GM21619 (cell line): ENCODE measurements at regions not wholly inside any gene's neighbourhood (a gene's known extent, or its start where the extent isn't known, plus 50 kb on each side); places are given as distances from the start of the nearest gene placed in this dataset.

Experiments used
- ATAC-seq: cut with Tn5 transposase; IDR thresholded peaks from one replicate; pipeline ENCODE4 v1.9.1; 2021; ENCODE audit not compliant: unreplicated experiment

- ATAC-seq, result no peak
Observed at GRCh38 chrX:46306103-46306502, 239.1 kb downstream of the ZNF674 start.

DNA sequence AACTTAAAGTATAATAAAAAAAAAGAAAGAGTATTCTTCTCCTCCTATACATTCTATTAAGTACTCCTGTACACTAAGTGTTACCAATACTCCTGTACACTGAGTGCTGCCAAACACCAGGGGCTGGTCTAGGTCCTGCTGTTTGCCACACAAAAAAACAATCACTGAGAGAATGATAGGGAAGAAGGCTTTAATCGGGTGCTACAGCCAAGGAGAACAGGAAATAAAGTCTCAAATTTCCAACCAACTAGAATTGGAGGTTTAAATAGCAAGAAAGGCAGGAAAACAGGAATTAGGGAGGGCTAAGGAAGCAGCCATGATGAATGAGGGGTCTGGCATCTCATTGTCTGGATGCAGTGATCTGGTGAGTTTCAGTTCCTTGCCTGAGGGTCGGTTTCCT is 239.8 kb downstream of the ZNF674 start:
- ATAC-seq, result no peak

DNA sequence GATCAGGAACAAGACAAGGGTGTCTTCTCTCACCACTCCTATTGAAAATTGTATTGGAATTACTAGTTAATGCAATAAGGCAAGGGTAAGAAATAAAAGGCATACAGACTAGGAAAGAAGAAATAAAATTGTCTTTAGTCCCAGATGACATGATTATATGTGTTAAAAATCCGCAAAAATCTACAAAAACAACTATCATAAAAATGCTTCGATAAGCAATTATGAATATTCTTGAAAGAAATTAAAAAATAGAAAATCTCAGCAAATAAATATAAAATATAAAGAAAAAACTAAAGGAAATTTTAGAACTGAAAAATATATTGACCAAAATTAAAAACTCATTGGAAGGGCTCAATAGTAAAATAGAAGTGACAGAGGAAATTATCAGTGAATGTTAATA is 243.3 kb downstream of the ZNF674 start:
- no peak for ATAC-seq

- ATAC-seq, result no peak
Observed at GRCh38 chrX:46298821-46299220, 246.4 kb downstream of the ZNF674 start.

GRCh38 chrX:46295963-46296362 is 249.3 kb downstream of the ZNF674 start:
- ATAC-seq, result no peak

DNA sequence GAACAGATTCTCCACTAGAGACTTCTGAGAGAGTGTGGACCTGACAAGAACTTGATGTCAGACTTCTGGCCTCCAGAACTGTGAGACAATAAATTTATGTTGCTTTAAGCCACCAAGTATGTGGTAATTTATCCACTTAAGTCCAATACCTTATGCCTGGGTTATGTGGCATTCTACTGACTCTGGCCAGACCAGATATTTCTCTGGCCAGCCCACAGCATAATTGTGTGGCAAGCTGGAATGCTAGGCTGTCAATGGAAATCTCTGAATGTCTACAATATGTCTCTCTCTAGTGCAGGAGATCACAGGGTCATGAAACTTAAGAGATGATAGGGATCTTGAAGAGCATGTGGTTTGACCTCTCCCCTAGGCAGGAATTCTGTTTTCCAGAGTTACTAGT is 251.0 kb downstream of the ZNF674 start:
- ATAC-seq, result no peak

GRCh38 chrX:46279925-46280313 is 265.3 kb downstream of the ZNF674 start:
- ATAC-seq, result no peak

- no peak for ATAC-seq
Observed at GRCh38 chrX:46279214-46279924, 265.9 kb downstream of the ZNF674 start.

DNA sequence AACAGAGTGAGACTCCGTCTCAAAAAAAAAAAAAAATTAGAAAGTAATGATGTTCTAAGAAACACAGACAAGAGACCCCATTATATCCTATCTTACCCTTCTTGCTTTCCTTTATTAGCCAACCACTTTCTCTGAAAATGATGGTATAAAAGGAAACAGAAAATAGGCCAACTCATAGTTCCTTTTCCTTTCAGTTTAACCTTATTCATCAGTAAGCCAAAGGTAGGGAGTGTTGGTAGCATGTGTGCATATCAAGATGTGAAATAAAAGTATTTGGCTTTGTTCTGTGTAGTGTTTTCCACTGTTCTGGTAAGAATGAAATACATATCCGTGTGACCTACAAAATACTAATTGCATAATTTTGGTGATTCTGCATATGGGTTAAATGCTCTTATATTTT is 266.6 kb downstream of the ZNF674 start:
- ATAC-seq, result no peak

- no peak for ATAC-seq
Observed at GRCh38 chrX:46268412-46268811, 276.8 kb downstream of the ZNF674 start.

GRCh38 chrX:46263494-46263893 is 281.7 kb downstream of the ZNF674 start:
- no peak for ATAC-seq

DNA sequence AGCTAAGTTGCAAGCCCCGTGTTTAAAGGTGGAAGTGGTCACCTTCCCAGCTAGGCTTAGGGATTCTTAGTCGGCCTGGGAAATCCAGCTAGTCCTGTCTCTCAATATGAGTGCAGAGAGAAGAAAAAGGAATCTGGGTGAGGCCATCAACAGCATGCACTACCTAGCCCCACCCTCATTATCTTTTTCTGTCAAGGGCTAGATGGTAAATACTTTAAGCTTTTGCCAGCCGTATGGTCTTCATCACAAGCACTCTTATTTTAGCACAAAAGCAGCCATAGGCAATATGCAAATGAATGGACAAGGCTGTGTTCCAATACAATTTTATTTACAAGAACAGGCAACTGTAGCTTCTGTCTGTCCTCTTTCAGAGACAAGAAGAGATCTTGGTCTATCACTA is 282.9 kb downstream of the ZNF674 start:
- no peak for ATAC-seq

GRCh38 chrX:46260499-46260898 is 284.7 kb downstream of the ZNF674 start:
- ATAC-seq, result no peak

DNA sequence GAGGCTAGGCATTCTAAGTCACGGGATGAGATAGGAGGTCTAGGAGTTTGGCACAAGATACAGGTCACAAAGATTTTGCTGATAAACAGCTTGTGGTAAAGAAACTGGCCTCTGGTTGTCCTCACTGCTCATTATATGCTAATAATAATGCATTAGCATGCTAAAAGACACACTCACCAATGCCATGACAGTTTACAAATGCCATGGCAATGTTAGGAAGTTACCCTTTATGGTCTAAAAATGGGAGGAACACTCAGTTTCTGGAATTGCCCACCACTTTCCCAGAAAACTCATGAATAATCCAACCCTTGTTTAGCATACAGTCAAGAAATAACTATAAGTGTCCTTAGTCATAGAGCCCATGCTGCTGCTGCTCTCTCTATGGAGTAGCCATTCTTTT is 286.9 kb downstream of the ZNF674 start:
- ATAC-seq, result no peak

- no peak for ATAC-seq
Observed at GRCh38 chrX:46257451-46257879, 287.8 kb downstream of the ZNF674 start.

- ATAC-seq, result no peak
Observed at GRCh38 chrX:46256875-46257274, 288.3 kb downstream of the ZNF674 start.

DNA sequence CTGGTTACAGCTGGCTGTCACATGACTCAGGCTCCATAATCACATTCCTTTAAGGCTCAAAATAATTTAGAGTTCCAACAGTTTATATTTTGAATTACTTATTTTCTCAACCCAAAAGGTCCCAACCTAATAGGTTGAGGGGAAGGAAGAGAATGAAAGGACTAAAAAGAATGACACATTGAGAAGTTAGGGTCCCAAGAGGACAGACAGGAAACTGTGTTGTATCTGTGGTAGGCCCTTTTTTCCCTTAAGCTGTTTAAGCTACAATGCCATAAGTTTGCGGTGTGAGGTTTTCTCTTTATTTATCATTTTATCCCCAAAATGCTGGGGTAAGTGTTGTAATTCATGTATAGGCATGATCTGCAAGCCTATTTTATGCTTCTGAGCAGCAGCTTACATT is 290.2 kb downstream of the ZNF674 start:
- no peak for ATAC-seq

DNA sequence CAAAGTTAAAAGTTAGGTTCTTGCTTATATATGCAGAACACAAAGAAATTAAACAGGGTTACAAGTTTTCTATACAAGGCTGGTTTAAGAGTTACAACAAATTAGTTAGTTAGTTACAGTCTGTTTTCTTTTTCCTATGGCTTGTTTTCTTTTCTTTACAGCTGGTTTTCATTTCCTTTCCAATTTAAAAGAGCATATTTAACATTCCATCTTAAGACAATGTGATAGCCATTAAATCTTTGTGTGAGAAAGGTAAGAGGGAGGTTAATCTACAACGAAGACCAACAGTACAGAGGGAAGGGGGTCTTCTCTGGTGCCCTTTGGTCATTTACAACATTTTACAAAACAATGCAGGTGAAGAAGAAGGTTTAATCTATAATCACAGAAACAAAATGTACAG is 290.6 kb downstream of the ZNF674 start:
- no peak for ATAC-seq

DNA sequence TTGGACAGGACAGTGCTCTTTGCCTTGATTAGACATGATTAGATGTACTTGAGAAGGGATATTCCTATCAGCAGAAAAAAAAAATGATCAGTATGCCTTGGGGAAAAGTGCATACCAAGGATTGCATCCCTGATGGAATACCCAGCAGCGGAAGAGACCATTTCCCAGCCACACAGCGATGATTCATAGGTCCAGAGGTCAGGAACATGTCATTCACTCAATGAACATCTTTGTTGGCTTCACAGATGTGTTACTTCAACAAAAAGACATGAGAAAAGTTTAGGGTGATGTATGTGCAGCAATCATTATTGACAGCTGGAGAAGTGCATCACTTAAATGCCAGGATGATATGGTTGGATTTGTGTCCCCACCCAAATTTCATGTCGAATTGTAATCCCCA is 293.5 kb downstream of the ZNF674 start:
- no peak for ATAC-seq

- no peak for ATAC-seq
Observed at GRCh38 chrX:46250151-46250550, 295.1 kb downstream of the ZNF674 start.

- ATAC-seq, result no peak
Observed at GRCh38 chrX:46247456-46247855, 297.8 kb downstream of the ZNF674 start.

GRCh38 chrX:46244451-46244850 is 300.8 kb downstream of the ZNF674 start:
- no peak for ATAC-seq

DNA sequence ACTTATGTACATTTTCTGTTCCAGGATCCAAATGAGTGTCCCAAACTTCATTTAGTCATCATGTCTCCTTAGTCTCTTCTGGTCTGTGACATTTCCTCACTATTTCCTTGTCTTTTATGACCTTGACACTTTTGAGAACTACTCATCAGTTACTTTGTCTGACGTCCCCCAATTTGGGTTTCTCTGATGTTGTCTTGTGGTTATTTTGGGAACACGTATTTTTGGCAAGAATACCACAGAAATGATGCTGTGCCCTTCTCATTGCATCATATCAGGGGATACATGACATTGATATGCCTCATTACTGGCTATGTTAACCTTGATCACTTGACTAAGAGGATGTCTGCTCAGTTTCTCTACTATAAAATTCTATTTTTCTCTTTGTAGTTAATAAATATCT is 308.8 kb downstream of the ZNF674 start:
- no peak for ATAC-seq
